ENCODE measurements at regions not wholly inside any gene's neighbourhood (a gene's known extent, or its start where the extent isn't known, plus 50 kb on each side); places are given as distances from the start of the nearest gene placed in this dataset.

GRCh38 chr17:70454908-70455307, 285.6 kb downstream of the KCNJ2 start:
- TF ChIP-seq EP300 (IDR thresholded peaks at IDR 0.05; ENCODE audit: borderline replicate concordance) (no peak), ZBTB7A (IDR thresholded peaks at IDR 0.05; ENCODE audit: low read depth) (no peak), MAX (IDR thresholded peaks at IDR 0.05) (no peak), TEAD4 (IDR thresholded peaks at IDR 0.05) (no peak), NFIC (IDR thresholded peaks at IDR 0.05) (no peak), TAF1 (IDR thresholded peaks at IDR 0.05; ENCODE audit: low read depth) (no peak), CREB1 (IDR thresholded peaks at IDR 0.05; ENCODE audit: low read depth) (no peak), EGR1 (IDR thresholded peaks at IDR 0.05) (no peak), RAD21 (IDR thresholded peaks at IDR 0.05; ENCODE audit: low read depth) (no peak), TCF12 (IDR thresholded peaks at IDR 0.05; ENCODE audit: low read depth) (no peak), CEBPB (IDR thresholded peaks at IDR 0.05) (no peak)
- TF ChIP-seq, protein P1, sequence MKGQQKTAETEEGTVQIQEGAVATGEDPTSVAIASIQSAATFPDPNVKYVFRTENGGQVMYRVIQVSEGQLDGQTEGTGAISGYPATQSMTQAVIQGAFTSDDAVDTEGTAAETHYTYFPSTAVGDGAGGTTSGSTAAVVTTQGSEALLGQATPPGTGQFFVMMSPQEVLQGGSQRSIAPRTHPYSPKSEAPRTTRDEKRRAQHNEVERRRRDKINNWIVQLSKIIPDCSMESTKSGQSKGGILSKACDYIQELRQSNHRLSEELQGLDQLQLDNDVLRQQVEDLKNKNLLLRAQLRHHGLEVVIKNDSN (IDR thresholded peaks at IDR 0.05): no peak

DNA sequence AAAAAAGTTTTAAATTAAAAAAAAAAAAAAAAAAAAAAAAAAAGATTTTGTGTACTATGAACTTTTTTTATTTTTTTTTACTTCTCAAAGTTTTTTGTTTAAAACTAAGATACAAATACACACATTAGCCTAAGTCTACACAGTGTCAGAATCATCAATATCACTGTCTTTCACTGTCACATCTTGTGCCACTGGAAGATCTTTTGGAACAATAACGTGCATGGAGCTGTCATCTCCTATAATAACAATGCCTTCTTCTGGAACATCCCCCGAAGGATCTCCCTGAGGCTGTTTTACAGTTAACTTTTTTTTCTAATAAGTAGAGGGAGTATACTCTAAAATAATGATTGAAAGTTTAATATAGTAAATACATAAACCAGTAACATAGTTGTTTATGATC, 295.7 kb downstream of the KCNJ2 start:
- TF ChIP-seq TAF1 (IDR thresholded peaks at IDR 0.05; ENCODE audit: low read depth) (no peak), FOXM1 (IDR thresholded peaks at IDR 0.05; ENCODE audit: borderline replicate concordance, low read depth) (no peak), EP300 (IDR thresholded peaks at IDR 0.05; ENCODE audit: borderline replicate concordance) (no peak), NFIC (IDR thresholded peaks at IDR 0.05) (no peak), TCF12 (IDR thresholded peaks at IDR 0.05; ENCODE audit: low read depth) (no peak), RAD21 (IDR thresholded peaks at IDR 0.05; ENCODE audit: low read depth) (no peak), YY1 (IDR thresholded peaks at IDR 0.05; ENCODE audit: low read depth) (no peak), TEAD4 (IDR thresholded peaks at IDR 0.05) (no peak), CREB1 (IDR thresholded peaks at IDR 0.05; ENCODE audit: low read depth) (no peak), ZBTB7A (IDR thresholded peaks at IDR 0.05; ENCODE audit: low read depth) (no peak), MAX (IDR thresholded peaks at IDR 0.05) (no peak), CEBPB (IDR thresholded peaks at IDR 0.05) (no peak)
- TF ChIP-seq, protein P1 (IDR thresholded peaks at IDR 0.05): no peak
- TF ChIP-seq, protein P2, sequence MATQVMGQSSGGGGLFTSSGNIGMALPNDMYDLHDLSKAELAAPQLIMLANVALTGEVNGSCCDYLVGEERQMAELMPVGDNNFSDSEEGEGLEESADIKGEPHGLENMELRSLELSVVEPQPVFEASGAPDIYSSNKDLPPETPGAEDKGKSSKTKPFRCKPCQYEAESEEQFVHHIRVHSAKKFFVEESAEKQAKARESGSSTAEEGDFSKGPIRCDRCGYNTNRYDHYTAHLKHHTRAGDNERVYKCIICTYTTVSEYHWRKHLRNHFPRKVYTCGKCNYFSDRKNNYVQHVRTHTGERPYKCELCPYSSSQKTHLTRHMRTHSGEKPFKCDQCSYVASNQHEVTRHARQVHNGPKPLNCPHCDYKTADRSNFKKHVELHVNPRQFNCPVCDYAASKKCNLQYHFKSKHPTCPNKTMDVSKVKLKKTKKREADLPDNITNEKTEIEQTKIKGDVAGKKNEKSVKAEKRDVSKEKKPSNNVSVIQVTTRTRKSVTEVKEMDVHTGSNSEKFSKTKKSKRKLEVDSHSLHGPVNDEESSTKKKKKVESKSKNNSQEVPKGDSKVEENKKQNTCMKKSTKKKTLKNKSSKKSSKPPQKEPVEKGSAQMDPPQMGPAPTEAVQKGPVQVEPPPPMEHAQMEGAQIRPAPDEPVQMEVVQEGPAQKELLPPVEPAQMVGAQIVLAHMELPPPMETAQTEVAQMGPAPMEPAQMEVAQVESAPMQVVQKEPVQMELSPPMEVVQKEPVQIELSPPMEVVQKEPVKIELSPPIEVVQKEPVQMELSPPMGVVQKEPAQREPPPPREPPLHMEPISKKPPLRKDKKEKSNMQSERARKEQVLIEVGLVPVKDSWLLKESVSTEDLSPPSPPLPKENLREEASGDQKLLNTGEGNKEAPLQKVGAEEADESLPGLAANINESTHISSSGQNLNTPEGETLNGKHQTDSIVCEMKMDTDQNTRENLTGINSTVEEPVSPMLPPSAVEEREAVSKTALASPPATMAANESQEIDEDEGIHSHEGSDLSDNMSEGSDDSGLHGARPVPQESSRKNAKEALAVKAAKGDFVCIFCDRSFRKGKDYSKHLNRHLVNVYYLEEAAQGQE (IDR thresholded peaks at IDR 0.05; ENCODE audit: low read depth): no peak

DNA sequence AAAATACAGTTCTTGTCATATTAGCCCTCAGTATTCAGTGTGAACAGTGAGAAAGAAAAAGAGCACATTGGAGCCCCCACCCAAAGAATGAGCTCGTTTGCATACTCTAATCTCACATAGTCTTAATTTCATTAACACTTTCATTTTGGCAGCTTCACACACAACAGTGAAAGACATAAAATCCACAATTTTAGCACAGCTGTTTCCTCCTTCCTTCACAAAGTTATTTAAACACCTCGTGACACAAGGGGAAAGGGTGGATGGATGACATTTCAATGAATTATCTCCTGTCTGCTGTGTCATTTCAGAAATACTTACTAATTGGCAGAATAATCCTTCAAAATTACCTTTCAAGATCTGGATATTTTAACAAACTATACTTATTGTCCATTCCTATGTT, 299.3 kb downstream of the KCNJ2 start:
- TF ChIP-seq RAD21 (IDR thresholded peaks at IDR 0.05; ENCODE audit: low read depth) (no peak), CREB1 (IDR thresholded peaks at IDR 0.05; ENCODE audit: low read depth) (no peak), EGR1 (IDR thresholded peaks at IDR 0.05) (no peak), EP300 (IDR thresholded peaks at IDR 0.05; ENCODE audit: borderline replicate concordance) (no peak), CEBPB (IDR thresholded peaks at IDR 0.05) (no peak), ZBTB7A (IDR thresholded peaks at IDR 0.05; ENCODE audit: low read depth) (no peak), YY1 (IDR thresholded peaks at IDR 0.05; ENCODE audit: low read depth) (no peak), TAF1 (IDR thresholded peaks at IDR 0.05; ENCODE audit: low read depth) (no peak), MAX (IDR thresholded peaks at IDR 0.05) (no peak), TEAD4 (IDR thresholded peaks at IDR 0.05) (no peak), FOXM1 (IDR thresholded peaks at IDR 0.05; ENCODE audit: borderline replicate concordance, low read depth) (no peak), TCF12 (IDR thresholded peaks at IDR 0.05; ENCODE audit: low read depth) (no peak), NFIC (IDR thresholded peaks at IDR 0.05) (no peak)
- TF ChIP-seq, protein P2 (IDR thresholded peaks at IDR 0.05; ENCODE audit: low read depth): no peak
- TF ChIP-seq, protein P1 (IDR thresholded peaks at IDR 0.05): no peak

GRCh38 chr17:70473049-70473448, 303.7 kb downstream of the KCNJ2 start:
- TF ChIP-seq RAD21 (IDR thresholded peaks at IDR 0.05; ENCODE audit: low read depth): no peak
- TF ChIP-seq NFIC (IDR thresholded peaks at IDR 0.05): no peak
- no peak for TF ChIP-seq ZBTB7A (IDR thresholded peaks at IDR 0.05; ENCODE audit: low read depth)
- TF ChIP-seq, protein P1 (IDR thresholded peaks at IDR 0.05): no peak
- TF ChIP-seq CEBPB (IDR thresholded peaks at IDR 0.05): no peak
- no peak for TF ChIP-seq CREB1 (IDR thresholded peaks at IDR 0.05; ENCODE audit: low read depth)
- no peak for TF ChIP-seq FOXM1 (IDR thresholded peaks at IDR 0.05; ENCODE audit: borderline replicate concordance, low read depth)
- no peak for TF ChIP-seq MAX (IDR thresholded peaks at IDR 0.05)
- no peak for TF ChIP-seq TAF1 (IDR thresholded peaks at IDR 0.05; ENCODE audit: low read depth)
- TF ChIP-seq EGR1 (IDR thresholded peaks at IDR 0.05): no peak
- TF ChIP-seq EP300 (IDR thresholded peaks at IDR 0.05; ENCODE audit: borderline replicate concordance): no peak
- TF ChIP-seq, protein P2 (IDR thresholded peaks at IDR 0.05; ENCODE audit: low read depth): no peak
- no peak for TF ChIP-seq TCF12 (IDR thresholded peaks at IDR 0.05; ENCODE audit: low read depth)
- no peak for TF ChIP-seq YY1 (IDR thresholded peaks at IDR 0.05; ENCODE audit: low read depth)
- TF ChIP-seq TEAD4 (IDR thresholded peaks at IDR 0.05): no peak
